Muscle layer of duodenum (tissue), 2 donors: ENCODE measurements at regions not wholly inside any gene's neighbourhood (a gene's known extent, or its start where the extent isn't known, plus 50 kb on each side); places are given as distances from the start of the nearest gene placed in this dataset.
"Not testable (repeated sequence)": the region's sequence is repeated elsewhere in the genome, so short reads cannot be mapped to it uniquely, and the experiment has no call there.

Experiments used
- H3K27ac ChIP-seq: one replicate; pipeline ENCODE4 v1.7.0; 2013; ENCODE audit warnings: mild to moderate bottlenecking, low read length
- H3K27me3 ChIP-seq: one replicate; pipeline ENCODE4 v1.7.0; 2013; ENCODE audit warnings: low read depth, mild to moderate bottlenecking, control low read depth, low read length
- H3K36me3 ChIP-seq, 2 donors: one replicate each; pipeline ENCODE4 v1.7.0; 2013; ENCODE audit warnings: low read length in 2 of 2, control low read depth in 1 of 2, mild to moderate bottlenecking in 1 of 2; ENCODE audit not compliant: insufficient read depth in 2 of 2, control insufficient read depth in 1 of 2
- H3K4me1 ChIP-seq, 2 donors: one replicate each; pipeline ENCODE4 v1.7.0; 2013; ENCODE audit warnings: low read length in 2 of 2, mild to moderate bottlenecking in 2 of 2, control low read depth in 1 of 2, moderate library complexity in 1 of 2; ENCODE audit not compliant: insufficient read depth in 2 of 2, control insufficient read depth in 1 of 2
- H3K4me3 ChIP-seq, 2 donors: one replicate each; pipeline ENCODE4 v1.7.0; 2013; ENCODE audit warnings: low read length in 2 of 2, low read depth in 1 of 2, mild to moderate bottlenecking in 1 of 2
- H3K9me3 ChIP-seq, 2 donors: one replicate each; pipeline ENCODE4 v1.7.0; 2013; ENCODE audit warnings: low read length in 2 of 2, control low read depth in 1 of 2, mild to moderate bottlenecking in 1 of 2; ENCODE audit not compliant: control insufficient read depth in 1 of 2
- donor health status: healthy.

- no peaks in the 10 kb centered on the region for H3K4me1 ChIP-seq
- H3K27ac ChIP-seq = no peak overlapping the region
- H3K9me3 ChIP-seq = no peaks in the 10 kb centered on the region
- H3K36me3 ChIP-seq = no peaks in the 10 kb centered on the region
- no peak overlapping the region for H3K4me3 ChIP-seq
- no peaks in the 10 kb centered on the region for H3K27me3 ChIP-seq
Measured at GRCh38 chr10:84945791-84946190, 617.4 kb downstream of the CCSER2 start.

- Histone ChIP-seq H3K27ac (no peak overlapping the region), H3K4me3 (no peak overlapping the region)
Measured at GRCh38 chr10:84946904-84947303, 618.5 kb downstream of the CCSER2 start.

GRCh38 chr10:84948644-84949043 lies 620.3 kb downstream of the CCSER2 start:
- Histone ChIP-seq H3K27me3 (no peaks in the 10 kb centered on the region), H3K4me1 (no peaks in the 10 kb centered on the region), H3K36me3 (no peaks in the 10 kb centered on the region), H3K4me3 (no peak overlapping the region), H3K9me3 (no peaks in the 10 kb centered on the region), H3K27ac (no peak overlapping the region)

More at GRCh38 chr10:84946904-84947303, 618.5 kb downstream of the CCSER2 start:
- Histone ChIP-seq H3K9me3 (no peaks in the 10 kb centered on the region), H3K36me3 (no peaks in the 10 kb centered on the region), H3K4me1 (no peaks in the 10 kb centered on the region), H3K27me3 (no peaks in the 10 kb centered on the region)

GRCh38 chr10:84951616-84952015 lies 623.2 kb downstream of the CCSER2 start:
- Histone ChIP-seq H3K9me3 (no peaks in the 10 kb centered on the region), H3K36me3 (no peaks in the 10 kb centered on the region), H3K4me3 (no peak overlapping the region), H3K4me1 (no peaks in the 10 kb centered on the region), H3K27ac (no peak overlapping the region), H3K27me3 (no peaks in the 10 kb centered on the region)

GRCh38 chr10:84957427-84957826 lies 629.0 kb downstream of the CCSER2 start:
- Histone ChIP-seq H3K4me3 (no peak overlapping the region), H3K27ac (no peak overlapping the region), H3K36me3 (no peaks in the 10 kb centered on the region), H3K9me3 (no peaks in the 10 kb centered on the region), H3K4me1 (no peaks in the 10 kb centered on the region), H3K27me3 (no peaks in the 10 kb centered on the region)

- Histone ChIP-seq H3K36me3 (no peaks in the 10 kb centered on the region), H3K27ac (no peak overlapping the region), H3K4me3 (no peak overlapping the region), H3K27me3 (no peaks in the 10 kb centered on the region), H3K4me1 (no peaks in the 10 kb centered on the region), H3K9me3 (no peaks in the 10 kb centered on the region)
Measured at GRCh38 chr10:84965468-84965867, 637.1 kb downstream of the CCSER2 start.

- no peaks in the 10 kb centered on the region for H3K36me3 ChIP-seq
- no peak overlapping the region for H3K27ac ChIP-seq
- H3K9me3 ChIP-seq = no peaks in the 10 kb centered on the region
- no peaks in the 10 kb centered on the region for H3K27me3 ChIP-seq
- H3K4me1 ChIP-seq = no peaks in the 10 kb centered on the region
- H3K4me3 ChIP-seq = no peak overlapping the region
Measured at GRCh38 chr10:84966708-84967441, 638.5 kb downstream of the CCSER2 start.

GRCh38 chr10:84969297-84969696 lies 640.9 kb downstream of the CCSER2 start:
- not testable (repeated sequence) for H3K27ac ChIP-seq, H3K4me3 ChIP-seq, H3K36me3 ChIP-seq, H3K27me3 ChIP-seq, H3K9me3 ChIP-seq, H3K4me1 ChIP-seq

- no peaks in the 10 kb centered on the region for H3K9me3 ChIP-seq
- H3K4me1 ChIP-seq = no peaks in the 10 kb centered on the region
- H3K36me3 ChIP-seq = no peaks in the 10 kb centered on the region
- no peaks in the 10 kb centered on the region for H3K27me3 ChIP-seq
- no peak overlapping the region for H3K4me3 ChIP-seq
- H3K27ac ChIP-seq = no peak overlapping the region
Measured at GRCh38 chr10:84987039-84987438, 658.6 kb downstream of the CCSER2 start.

GRCh38 chr10:84988011-84988410 lies 659.6 kb downstream of the CCSER2 start:
- Histone ChIP-seq H3K4me1 (no peaks in the 10 kb centered on the region), H3K4me3 (no peak overlapping the region), H3K27me3 (no peaks in the 10 kb centered on the region), H3K36me3 (no peaks in the 10 kb centered on the region), H3K27ac (no peak overlapping the region), H3K9me3 (no peaks in the 10 kb centered on the region)

GRCh38 chr10:84990713-84991112 lies 662.3 kb downstream of the CCSER2 start:
- no peak overlapping the region for H3K4me3 ChIP-seq
- no peaks in the 10 kb centered on the region for H3K9me3 ChIP-seq
- no peaks in the 10 kb centered on the region for H3K4me1 ChIP-seq
- H3K27me3 ChIP-seq = no peaks in the 10 kb centered on the region
- no peaks in the 10 kb centered on the region for H3K36me3 ChIP-seq
- H3K27ac ChIP-seq = no peak overlapping the region

- Histone ChIP-seq H3K4me3 (no peak overlapping the region), H3K9me3 (no peaks in the 10 kb centered on the region), H3K4me1 (no peaks in the 10 kb centered on the region), H3K27ac (no peak overlapping the region), H3K36me3 (no peaks in the 10 kb centered on the region), H3K27me3 (no peaks in the 10 kb centered on the region)
Measured at GRCh38 chr10:84991301-84991700, 662.9 kb downstream of the CCSER2 start.
